GM18519 (cell line): ENCODE measurements at regions not wholly inside any gene's neighbourhood (a gene's known extent, or its start where the extent isn't known, plus 50 kb on each side); places are given as distances from the start of the nearest gene placed in this dataset.

Experiments
- ATAC-seq: cut with Tn5 transposase; IDR thresholded peaks from one replicate; pipeline ENCODE4 v1.9.1; 2021; ENCODE audit warnings: mild to moderate bottlenecking, moderate library complexity; ENCODE audit not compliant: unreplicated experiment, low FRiP score

GRCh38 chr11:30089921-30090320 lies 73.1 kb upstream of the KCNA4 start:
- ATAC-seq: no peak

GRCh38 chr11:30091246-30091645 lies 74.4 kb upstream of the KCNA4 start:
- no peak for ATAC-seq

GRCh38 chr11:30091737-30092136 lies 74.9 kb upstream of the KCNA4 start:
- ATAC-seq: no peak

GRCh38 chr11:30092518-30092917 lies 75.7 kb upstream of the KCNA4 start:
- no peak for ATAC-seq

- ATAC-seq: no peak
Observed at GRCh38 chr11:30100495-30100894, 83.7 kb upstream of the KCNA4 start.

- ATAC-seq: no peak
Observed at GRCh38 chr11:30106222-30107181, 89.7 kb upstream of the KCNA4 start.

GRCh38 chr11:30107899-30108298 lies 91.1 kb upstream of the KCNA4 start:
- ATAC-seq: no peak

- ATAC-seq: no peak
Observed at GRCh38 chr11:30109774-30110173, 92.9 kb upstream of the KCNA4 start.

GRCh38 chr11:30110691-30111090 lies 93.9 kb upstream of the KCNA4 start:
- ATAC-seq: no peak

GRCh38 chr11:30111786-30112185 lies 95.0 kb upstream of the KCNA4 start:
- no peak for ATAC-seq

GRCh38 chr11:30113326-30113898 lies 96.6 kb upstream of the KCNA4 start:
- ATAC-seq: no peak

GRCh38 chr11:30116512-30116911 lies 99.7 kb upstream of the KCNA4 start:
- ATAC-seq: no peak

GRCh38 chr11:30120045-30120589 lies 103.3 kb upstream of the KCNA4 start:
- ATAC-seq: no peak

GRCh38 chr11:30125456-30125855 lies 105.4 kb upstream of the FSHB start:
- no peak for ATAC-seq

- ATAC-seq: peak; percentile 52
Observed at GRCh38 chr11:30128269-30128932, 102.4 kb upstream of the FSHB start.

GRCh38 chr11:30131535-30131934 lies 99.3 kb upstream of the FSHB start:
- ATAC-seq: no peak

GRCh38 chr11:30133281-30133680 lies 97.5 kb upstream of the FSHB start:
- no peak for ATAC-seq

- ATAC-seq: peak; percentile 71
Observed at GRCh38 chr11:30143098-30143705, 87.6 kb upstream of the FSHB start.

GRCh38 chr11:30147293-30147692 lies 83.5 kb upstream of the FSHB start:
- no peak for ATAC-seq

- no peak for ATAC-seq
Observed at GRCh38 chr11:30149998-30150397, 80.8 kb upstream of the FSHB start.

- ATAC-seq: no peak
Observed at GRCh38 chr11:30150425-30150824, 80.4 kb upstream of the FSHB start.
